KMS-11 (cell line): ENCODE measurements at regions not wholly inside any gene's neighbourhood (a gene's known extent, or its start where the extent isn't known, plus 50 kb on each side); places are given as distances from the start of the nearest gene placed in this dataset.

Experiments
- H2AFZ ChIP-seq: fragments of 200-600 bp; sonication (generic); 2 replicates; pipeline ENCODE4 v1.6.1; 2016; ENCODE audit warnings: antibody characterized with exemption, mixed run types, low read depth
- H3K27ac ChIP-seq: fragments of 200-600 bp; sonication (generic); 2 replicates; pipeline ENCODE4 v1.6.1; 2016; ENCODE audit warnings: mild to moderate bottlenecking, mixed run types
- H3K27me3 ChIP-seq: fragments of 200-600 bp; sonication (generic); 2 replicates; pipeline ENCODE4 v1.6.1; 2017; ENCODE audit warnings: mild to moderate bottlenecking, low read depth, mixed run types, moderate library complexity; ENCODE audit not compliant: insufficient read depth
- H3K36me3 ChIP-seq: fragments of 200-600 bp; sonication (generic); 2 replicates; pipeline ENCODE4 v1.6.1; 2017; ENCODE audit warnings: mild to moderate bottlenecking, mixed run types; ENCODE audit not compliant: insufficient read depth
- H3K4me1 ChIP-seq: fragments of 200-600 bp; sonication (generic); 2 replicates; pipeline ENCODE4 v1.6.1; 2016; ENCODE audit warnings: mild to moderate bottlenecking, low read depth, mixed run types; ENCODE audit not compliant: poor library complexity, severe bottlenecking
- H3K4me2 ChIP-seq: fragments of 200-600 bp; sonication (generic); 2 replicates; pipeline ENCODE4 v1.7.0; 2016; ENCODE audit warnings: mild to moderate bottlenecking, mixed run types
- H3K4me3 ChIP-seq: fragments of 200-600 bp; sonication (generic); IDR thresholded peaks from 2 replicates; pipeline ENCODE4 v1.6.1; 2017; ENCODE audit warnings: low read depth, low read length, mixed read lengths; ENCODE audit not compliant: insufficient read depth
- H3K79me2 ChIP-seq: fragments of 200-600 bp; sonication (generic); 2 replicates; pipeline ENCODE4 v1.6.1; 2016; ENCODE audit warnings: low read depth, mixed run types; ENCODE audit not compliant: insufficient read depth
- H3K9ac ChIP-seq: fragments of 200-600 bp; sonication (generic); 2 replicates; pipeline ENCODE4 v1.6.1; 2016; ENCODE audit warnings: mild to moderate bottlenecking, mixed run types
- H4K20me1 ChIP-seq: fragments of 200-600 bp; sonication (generic); 2 replicates; pipeline ENCODE4 v1.6.1; 2016; ENCODE audit warnings: mild to moderate bottlenecking, mixed run types; ENCODE audit not compliant: insufficient read depth
- CTCF ChIP-seq: fragments of 200-600 bp; sonication (generic); conservative IDR thresholded peaks from 2 replicates; pipeline ENCODE4 v1.6.1; 2017; ENCODE audit warnings: low read depth, mild to moderate bottlenecking, antibody characterized with exemption, low read length, moderate library complexity, mixed read lengths

GRCh38 chr13:50757008-50757407 is 86.5 kb downstream of the DLEU7 start:
- no peaks in the 10 kb centered on the region for H3K36me3 ChIP-seq
- no peaks in the 10 kb centered on the region for H4K20me1 ChIP-seq
- H3K79me2 ChIP-seq = no peaks in the 10 kb centered on the region
- H3K4me1 ChIP-seq = peaks cover 26% of the 10 kb centered on the region
- no peaks in the 10 kb centered on the region for H3K27me3 ChIP-seq
- H2AFZ ChIP-seq = peak overlapping the region; percentile 41; the same call in 1 of the 2 replicates
- no peak for TF ChIP-seq CTCF
- H3K9ac ChIP-seq = no peak overlapping the region; the same call in 1 of the 2 replicates
- H3K4me3 ChIP-seq = no peak overlapping the region
- H3K4me2 ChIP-seq = peak overlapping the region; percentile 54; the same call in 1 of the 2 replicates
- peak overlapping the region; percentile 78; the same call in 1 of the 2 replicates for H3K27ac ChIP-seq

GRCh38 chr13:50758796-50759195 is 84.7 kb downstream of the DLEU7 start:
- H3K27ac ChIP-seq = no peak overlapping the region
- H3K79me2 ChIP-seq = no peaks in the 10 kb centered on the region
- H2AFZ ChIP-seq = no peak overlapping the region
- no peak overlapping the region for H3K4me3 ChIP-seq
- no peak overlapping the region for H3K4me2 ChIP-seq
- H3K4me1 ChIP-seq = peaks cover 26% of the 10 kb centered on the region
- no peaks in the 10 kb centered on the region for H3K27me3 ChIP-seq
- H3K9ac ChIP-seq = no peak overlapping the region
- no peak for TF ChIP-seq CTCF
- H4K20me1 ChIP-seq = no peaks in the 10 kb centered on the region
- H3K36me3 ChIP-seq = no peaks in the 10 kb centered on the region

- Histone ChIP-seq H3K4me2 (no peak overlapping the region), H3K27ac (no peak overlapping the region), H4K20me1 (no peaks in the 10 kb centered on the region), H3K4me1 (peaks cover 20% of the 10 kb centered on the region), H3K79me2 (no peaks in the 10 kb centered on the region), H3K36me3 (no peaks in the 10 kb centered on the region), H3K9ac (no peak overlapping the region), H2AFZ (no peak overlapping the region), H3K4me3 (no peak overlapping the region), H3K27me3 (no peaks in the 10 kb centered on the region)
- no peak for TF ChIP-seq CTCF
Measured at GRCh38 chr13:50760751-50761150, 82.7 kb downstream of the DLEU7 start.

- H3K79me2 ChIP-seq = no peaks in the 10 kb centered on the region
- no peak overlapping the region for H3K27ac ChIP-seq
- H3K9ac ChIP-seq = no peak overlapping the region
- H3K4me3 ChIP-seq = no peak overlapping the region
- no peaks in the 10 kb centered on the region for H4K20me1 ChIP-seq
- peaks cover 20% of the 10 kb centered on the region for H3K4me1 ChIP-seq
- no peaks in the 10 kb centered on the region for H3K27me3 ChIP-seq
- no peak overlapping the region for H3K4me2 ChIP-seq
- H3K36me3 ChIP-seq = no peaks in the 10 kb centered on the region
- no peak overlapping the region for H2AFZ ChIP-seq
- TF ChIP-seq CTCF = no peak
Measured at GRCh38 chr13:50761406-50761805, 82.1 kb downstream of the DLEU7 start.
